Lung (tissue), 11 donors: ENCODE measurements at regions not wholly inside any gene's neighbourhood (a gene's known extent, or its start where the extent isn't known, plus 50 kb on each side); places are given as distances from the start of the nearest gene placed in this dataset.

Source experiments
- ATAC-seq: fragments of 200-7000 bp; cut with Tn5 transposase; one replicate; pipeline ENCODE4 v1.9.1; 2020; ENCODE audit warnings: moderate number of reproducible peaks; ENCODE audit not compliant: insufficient read depth, low FRiP score
- DNase-seq, 3 donors: peaks; one replicate each; pipeline ENCODE4 v3.0.0-alpha.2; 2013 to 2017
- H3K27ac ChIP-seq, 2 donors: one replicate each; pipeline ENCODE4 v1.5.1; 2013; ENCODE audit warnings: mild to moderate bottlenecking in 2 of 2, moderate library complexity in 2 of 2, control low read depth in 1 of 2, inconsistent platforms in 1 of 2, low read depth in 1 of 2, low read length in 1 of 2
- H3K27me3 ChIP-seq, 3 donors: one replicate each; pipeline ENCODE4 v1.5.1; 2013; ENCODE audit warnings: low read length in 2 of 3; ENCODE audit not compliant: control insufficient read depth in 3 of 3, insufficient read depth in 3 of 3
- H3K36me3 ChIP-seq, 4 donors: one replicate each; pipeline ENCODE4 v1.5.1; 2013; ENCODE audit warnings: low read length in 4 of 4, mild to moderate bottlenecking in 1 of 4, moderate library complexity in 1 of 4; ENCODE audit not compliant: control insufficient read depth in 4 of 4, insufficient read depth in 4 of 4
- H3K4me1 ChIP-seq, 5 donors: one replicate each; pipeline ENCODE4 v1.5.1; 2013; ENCODE audit warnings: low read length in 5 of 5, mild to moderate bottlenecking in 2 of 5, moderate library complexity in 1 of 5; ENCODE audit not compliant: control insufficient read depth in 5 of 5, insufficient read depth in 5 of 5
- H3K4me3 ChIP-seq: one replicate; pipeline ENCODE4 v1.5.1; 2013; ENCODE audit warnings: mild to moderate bottlenecking, control low read depth, moderate library complexity
- H3K9ac ChIP-seq, 2 donors: one replicate each; pipeline ENCODE4 v1.5.1; 2013; ENCODE audit warnings: low read length in 2 of 2, control low read depth in 1 of 2; ENCODE audit not compliant: insufficient read depth in 1 of 2
- H3K9me3 ChIP-seq, 4 donors: one replicate each; pipeline ENCODE4 v1.5.1; 2013; ENCODE audit warnings: low read length in 3 of 4, mild to moderate bottlenecking in 1 of 4, moderate library complexity in 1 of 4; ENCODE audit not compliant: control insufficient read depth in 4 of 4, insufficient read depth in 3 of 4
- WGBS, 2 donors: extraction: QIAGEN DNeasy Blood & Tissue Kit; methylation state at CpG; one replicate each; pipeline ENCODE4 v1.1.7; 2013; 5-methylcytosine and 5-hydroxymethylcytosine counted together
- TF ChIP-seq, protein P1 (sequence below): IDR thresholded peaks from 2 replicates; pipeline ENCODE4 v1.5.1; 2012; ENCODE audit warnings: mild to moderate bottlenecking; ENCODE audit errors: control extremely low read depth, extremely low read depth
- donor health status: control.
- donor health status: control.
- donor health status: Bipolar disorder and iron deficiency.
- donor health status: healthy.
- donor health status: DM: yes; HTN: yes; CAD: no.

DNA sequence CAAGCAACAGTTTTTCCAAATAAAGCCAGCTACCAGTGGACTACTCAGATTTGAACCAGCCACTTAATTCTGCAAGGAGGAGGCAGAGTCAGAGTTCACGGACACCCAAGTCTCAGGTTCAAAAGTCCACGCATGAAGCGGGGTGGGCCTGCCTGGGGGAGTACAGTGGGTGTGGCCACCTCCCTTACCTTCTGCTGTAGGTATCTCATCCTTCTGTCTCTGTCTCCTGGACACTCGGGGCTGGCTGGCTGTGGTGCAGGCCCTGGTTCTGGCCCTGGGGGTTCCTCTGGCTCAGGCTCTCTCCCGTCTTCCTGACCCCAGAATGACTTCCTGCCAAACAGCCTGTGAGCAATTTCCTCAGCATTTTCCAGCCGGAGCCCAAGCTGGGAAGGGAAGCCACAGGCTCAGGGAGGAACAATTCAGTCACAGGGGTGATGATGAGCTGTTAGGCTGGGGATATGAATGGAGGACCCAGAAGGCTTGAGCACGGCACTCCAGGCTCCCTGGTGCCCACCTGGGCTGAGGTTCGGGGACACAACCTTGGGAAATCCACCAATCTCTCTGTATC is 101.9 kb downstream of the LITAF start:
- Histone ChIP-seq H3K9ac (no peak overlapping the region), H3K4me1 (no peaks in the 10 kb centered on the region), H3K9me3 (peaks cover 0 to 7% (median 5%) of the 10 kb centered on the region in 4 donors), H3K27me3 (no peaks in the 10 kb centered on the region), H3K27ac (no peak overlapping the region), H3K36me3 (no peaks in the 10 kb centered on the region), H3K4me3 (no peak overlapping the region)
- DNase-seq (no peak), ATAC-seq (no peak)
- TF ChIP-seq, protein P1, sequence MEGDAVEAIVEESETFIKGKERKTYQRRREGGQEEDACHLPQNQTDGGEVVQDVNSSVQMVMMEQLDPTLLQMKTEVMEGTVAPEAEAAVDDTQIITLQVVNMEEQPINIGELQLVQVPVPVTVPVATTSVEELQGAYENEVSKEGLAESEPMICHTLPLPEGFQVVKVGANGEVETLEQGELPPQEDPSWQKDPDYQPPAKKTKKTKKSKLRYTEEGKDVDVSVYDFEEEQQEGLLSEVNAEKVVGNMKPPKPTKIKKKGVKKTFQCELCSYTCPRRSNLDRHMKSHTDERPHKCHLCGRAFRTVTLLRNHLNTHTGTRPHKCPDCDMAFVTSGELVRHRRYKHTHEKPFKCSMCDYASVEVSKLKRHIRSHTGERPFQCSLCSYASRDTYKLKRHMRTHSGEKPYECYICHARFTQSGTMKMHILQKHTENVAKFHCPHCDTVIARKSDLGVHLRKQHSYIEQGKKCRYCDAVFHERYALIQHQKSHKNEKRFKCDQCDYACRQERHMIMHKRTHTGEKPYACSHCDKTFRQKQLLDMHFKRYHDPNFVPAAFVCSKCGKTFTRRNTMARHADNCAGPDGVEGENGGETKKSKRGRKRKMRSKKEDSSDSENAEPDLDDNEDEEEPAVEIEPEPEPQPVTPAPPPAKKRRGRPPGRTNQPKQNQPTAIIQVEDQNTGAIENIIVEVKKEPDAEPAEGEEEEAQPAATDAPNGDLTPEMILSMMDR = no peak
- WGBS, 2 donors = 69 to 77% methylated on average over 8 of the region's 8 CpGs

DNA sequence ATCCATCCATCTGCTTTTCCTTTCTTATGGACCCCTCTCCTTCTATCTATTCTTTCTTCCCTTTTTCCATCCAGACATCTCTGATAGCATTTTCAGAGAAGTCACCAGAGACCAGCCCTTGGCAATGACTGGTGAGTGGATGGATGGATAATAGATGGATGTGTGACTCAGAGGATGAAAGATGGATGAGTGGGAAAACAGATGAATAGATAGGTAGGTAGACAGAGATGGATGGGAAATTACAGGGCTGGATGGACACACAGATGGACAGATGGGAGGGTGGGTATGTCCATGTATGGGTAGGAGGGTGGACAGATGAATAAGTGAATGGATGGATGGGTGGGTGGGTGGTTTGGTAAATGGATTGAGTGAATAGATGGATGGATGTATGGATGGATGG is 101.0 kb downstream of the LITAF start:
- TF ChIP-seq, protein P1 = no peak
- Histone ChIP-seq H3K27ac (no peak overlapping the region), H3K27me3 (no peaks in the 10 kb centered on the region), H3K36me3 (no peaks in the 10 kb centered on the region), H3K9ac (no peak overlapping the region), H3K9me3 (peaks cover 0 to 7% (median 4%) of the 10 kb centered on the region in 4 donors), H3K4me3 (no peak overlapping the region), H3K4me1 (no peaks in the 10 kb centered on the region)
- DNase-seq (no peak), ATAC-seq (no peak)

DNA sequence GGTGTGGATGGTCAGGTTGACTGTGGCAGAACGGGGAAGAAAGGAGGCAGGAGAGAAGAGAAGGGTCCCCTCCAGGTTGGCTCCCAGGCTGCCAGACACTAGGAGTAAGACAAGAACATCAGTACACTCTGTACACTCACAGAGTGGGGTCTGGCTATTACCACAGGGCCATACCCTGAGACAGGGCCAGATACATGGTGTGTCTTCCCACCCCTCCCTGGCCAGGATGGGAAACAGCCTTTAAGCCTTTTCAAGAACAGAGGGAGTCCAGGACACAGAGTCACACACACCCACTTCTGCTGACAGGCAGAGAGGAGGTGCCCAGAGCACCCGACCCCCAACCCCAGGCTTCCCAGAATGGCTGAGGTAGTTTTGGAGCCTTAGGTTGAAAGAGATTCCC is 99.4 kb downstream of the LITAF start:
- Histone ChIP-seq H3K27ac (no peak overlapping the region), H3K9ac (no peak overlapping the region), H3K4me1 (no peaks in the 10 kb centered on the region), H3K27me3 (no peaks in the 10 kb centered on the region), H3K36me3 (no peaks in the 10 kb centered on the region), H3K4me3 (no peak overlapping the region), H3K9me3 (peaks cover 0 to 7% (median 5%) of the 10 kb centered on the region in 4 donors)
- no peak for ATAC-seq
- TF ChIP-seq, protein P1 = no peak
- 66 to 74% methylated on average over 2 of the region's 2 CpGs for WGBS, 2 donors
- no peak for DNase-seq

DNA sequence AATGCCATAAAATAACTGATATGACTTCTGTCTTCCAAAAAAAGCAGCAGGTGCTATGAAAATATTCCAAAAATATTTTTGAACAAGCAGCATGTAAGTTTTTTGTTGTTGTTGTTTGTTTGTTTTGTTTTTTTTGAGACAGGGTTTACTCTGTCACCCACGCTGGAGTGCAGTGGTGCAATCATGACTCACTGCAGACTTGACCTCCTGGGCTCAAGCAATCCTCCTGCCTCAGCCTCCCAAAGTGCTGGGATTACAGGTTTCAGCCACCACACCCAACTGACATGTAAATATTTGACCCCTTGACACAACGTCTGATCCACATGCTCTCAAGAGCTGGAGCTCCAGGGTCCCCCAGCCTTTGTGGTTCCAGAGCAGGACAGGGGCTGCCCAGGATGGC is 98.4 kb downstream of the LITAF start:
- ATAC-seq = no peak
- Histone ChIP-seq H3K9ac (no peak overlapping the region), H3K27me3 (no peaks in the 10 kb centered on the region), H3K27ac (no peak overlapping the region), H3K36me3 (no peaks in the 10 kb centered on the region), H3K4me1 (no peaks in the 10 kb centered on the region), H3K4me3 (no peak overlapping the region), H3K9me3 (peaks cover 0 to 7% (median 4%) of the 10 kb centered on the region in 4 donors)
- DNase-seq = no peak
- TF ChIP-seq, protein P1 = no peak
- WGBS, 2 donors = 33 to 70% methylated on average over 2 of the region's 2 CpGs
